HepG2 (cell line): ENCODE measurements at regions not wholly inside any gene's neighbourhood (a gene's known extent, or its start where the extent isn't known, plus 50 kb on each side); places are given as distances from the start of the nearest gene placed in this dataset.

Source experiments
- ATAC-seq: fragments of 200-7000 bp; cut with Tn5 transposase; 3 replicates; pipeline ENCODE4 v1.9.1; 2020; ENCODE audit warnings: mild to moderate bottlenecking, moderate library complexity
- BruUV-seq: library from RNA; stranded (reverse); fragments of 400-500 nt; replicated peaks from 2 replicates; lab custom pipeline; 2021; lab: Mats Ljungman, UMichigan
- CTCF ChIA-PET: fragments of 300-600 bp; formaldehyde crosslinking; extraction: SDS; loops from one replicate; lab custom pipeline; 2021; ENCODE audit warnings: low total read pairs, inconsistent platforms, low intra/inter-chr PET ratio; lab: Yijun Ruan, JAX
- POLR2A ChIA-PET: fragments of 350-600 bp; sonication (Branson Sonifier 250); formaldehyde crosslinking; loops from one replicate; lab custom pipeline; 2020; ENCODE audit warnings: antibody characterized with exemption, inconsistent platforms; lab: Yijun Ruan, JAX
- DNase-seq: peaks from one replicate; pipeline ENCODE4 v3.0.0-alpha.2; 2015; ENCODE audit warnings: low spot score
- FAIRE-seq: peaks from 3 replicates; lab custom pipeline; 2011; peaks lifted over from hg19 to GRCh38; lab: Jason Lieb, UNC
- H2AFZ ChIP-seq: one replicate; pipeline ENCODE4 v1.6.1; 2011; ENCODE audit warnings: low read length, inconsistent platforms
- H3K27ac ChIP-seq: fragments of 300-600 bp; 3 replicates; pipeline ENCODE4 v1.8.0; 2011; ENCODE audit warnings: mixed run types, mild to moderate bottlenecking, mixed read lengths, low read length, inconsistent platforms; ENCODE audit not compliant: insufficient read depth; ENCODE audit errors: extremely low read length
- H3K27me3 ChIP-seq, 2 experiments: fragments of 200-600 bp in 1 of 2; 2 replicates in 1 of 2; 3 replicates in 1 of 2; pipeline versions ENCODE4 v1.6.0 to v1.8.0; 2011; ENCODE audit warnings: low read length in 2 of 2, mild to moderate bottlenecking in 2 of 2, moderate library complexity in 2 of 2, inconsistent platforms in 1 of 2; ENCODE audit not compliant: insufficient read depth in 2 of 2, control insufficient read depth in 1 of 2
- H3K36me3 ChIP-seq, 2 experiments: fragments of 200-600 bp in 1 of 2; replicated peaks in 1 of 2; 2 replicates in 1 of 2; 3 replicates in 1 of 2; pipeline versions ENCODE4 v1.5.1 to v1.8.0; 2011; ENCODE audit warnings: low read length in 2 of 2, inconsistent platforms in 1 of 2; ENCODE audit not compliant: insufficient read depth in 2 of 2, control insufficient read depth in 1 of 2
- H3K4me1 ChIP-seq: 2 replicates; pipeline ENCODE4 v1.5.1; 2012; ENCODE audit warnings: low read length, inconsistent platforms; ENCODE audit not compliant: insufficient read depth
- H3K4me2 ChIP-seq: 2 replicates; pipeline ENCODE4 v1.6.0; 2011; ENCODE audit warnings: low read depth, low read length, inconsistent platforms
- H3K4me3 ChIP-seq, 3 experiments: fragments of 200-600 bp in 1 of 3; sonication (generic), shearing (Covaris generic) in 1 of 3; replicated peaks in 1 of 3; 2 replicates each; pipeline ENCODE4 v1.5.1; 2011 to 2016; ENCODE audit warnings: low read length in 3 of 3, inconsistent platforms in 2 of 3, low read depth in 2 of 3, mild to moderate bottlenecking in 2 of 3, control low read depth in 1 of 3, mixed read lengths in 1 of 3; ENCODE audit not compliant: insufficient read depth in 1 of 3
- H3K79me2 ChIP-seq: one replicate; pipeline ENCODE4 v1.6.1; 2011; ENCODE audit warnings: low read length, inconsistent platforms; ENCODE audit not compliant: insufficient read depth
- H3K9ac ChIP-seq: 2 replicates; pipeline ENCODE4 v1.6.0; 2011; ENCODE audit warnings: mild to moderate bottlenecking, low read depth, low read length, inconsistent platforms; ENCODE audit not compliant: insufficient read depth
- H3K9me3 ChIP-seq: 2 replicates; pipeline ENCODE4 v1.5.1; 2012; ENCODE audit warnings: mild to moderate bottlenecking, low read length
- H4K20me1 ChIP-seq: 2 replicates; pipeline ENCODE4 v1.6.0; 2011; ENCODE audit warnings: inconsistent platforms, mild to moderate bottlenecking, low read length, moderate library complexity; ENCODE audit not compliant: insufficient read depth
- ARID3A ChIP-seq: IDR thresholded peaks from 2 replicates; pipeline ENCODE4 v1.6.1; 2012; ENCODE audit warnings: low read depth, low read length, improper control_type of control experiment
- ATF1 ChIP-seq: IDR thresholded peaks from 2 replicates; pipeline ENCODE4 v1.6.1; 2016; ENCODE audit warnings: mild to moderate bottlenecking, control low read depth
- ATRX ChIP-seq: sonication (generic); formaldehyde crosslinking; IDR thresholded peaks from 2 replicates; pipeline ENCODE4 v1.4.0; 2020; ENCODE audit warnings: missing genetic modification reagents, borderline replicate concordance
- CSRNP2 ChIP-seq: sonication (generic); formaldehyde crosslinking; conservative IDR thresholded peaks from 2 replicates; pipeline ENCODE4 v1.8.0; 2022; ENCODE audit warnings: low read depth, missing genetic modification reagents
- GFI1 ChIP-seq: sonication (generic); formaldehyde crosslinking; IDR thresholded peaks from 2 replicates; pipeline ENCODE4 v1.5.0; 2020; ENCODE audit warnings: missing genetic modification reagents, mild to moderate bottlenecking, borderline replicate concordance
- IKZF1 ChIP-seq: fragments of 450-650 bp; IDR thresholded peaks from 2 replicates; pipeline ENCODE4 v1.7.1; 2016
- JUNB ChIP-seq: sonication (generic); formaldehyde crosslinking; IDR thresholded peaks from 2 replicates; pipeline ENCODE4 v1.8.0; 2022; ENCODE audit warnings: missing genetic modification reagents, mild to moderate bottlenecking, borderline replicate concordance
- NR2C2 ChIP-seq: sonication (generic); formaldehyde crosslinking; IDR thresholded peaks from 2 replicates; pipeline ENCODE4 v1.4.0; 2020; ENCODE audit warnings: missing genetic modification reagents, mild to moderate bottlenecking, moderate library complexity, borderline replicate concordance
- THAP7 ChIP-seq: sonication (generic); formaldehyde crosslinking; IDR thresholded peaks from 2 replicates; pipeline ENCODE4 v1.8.1; 2023; ENCODE audit warnings: mild to moderate bottlenecking, missing genetic modification reagents
- ZFP41 ChIP-seq: sonication (generic); formaldehyde crosslinking; IDR thresholded peaks from 2 replicates; pipeline ENCODE4 v1.4.0; 2020; ENCODE audit warnings: mild to moderate bottlenecking, missing genetic modification reagents, borderline replicate concordance
- ZNF343 ChIP-seq: sonication (generic); formaldehyde crosslinking; IDR thresholded peaks from 2 replicates; pipeline ENCODE4 v1.4.0; 2020; ENCODE audit warnings: mild to moderate bottlenecking, missing genetic modification reagents
- ZNF354B ChIP-seq: sonication (generic); formaldehyde crosslinking; IDR thresholded peaks from 2 replicates; pipeline ENCODE4 v1.8.0; 2022; ENCODE audit warnings: mild to moderate bottlenecking, missing genetic modification reagents
- ZNF616 ChIP-seq: sonication (generic); formaldehyde crosslinking; IDR thresholded peaks from 2 replicates; pipeline ENCODE4 v1.5.0; 2020; ENCODE audit warnings: low read depth, mild to moderate bottlenecking, missing genetic modification reagents
- ZSCAN9 ChIP-seq: IDR thresholded peaks from 2 replicates; pipeline ENCODE4 v1.6.1; 2016; ENCODE audit warnings: borderline replicate concordance
- WGBS: methylation state at CpG from one replicate; pipeline ENCODE4 v1.1.6; 2017; ENCODE audit warnings: low lambda C conversion rate; 5-methylcytosine and 5-hydroxymethylcytosine counted together
- in situ Hi-C: cut with HindIII; loops from 2 replicates; pipeline ENCODE4 v1.10.0; 2017; ENCODE audit warnings: low pct_unique_long_range_greater_than_20kb; ENCODE audit not compliant: extremely low pct_ligation_motif_present
- intact Hi-C: fragments of 100-400 bp; cut with micrococcal nuclease; formaldehyde crosslinking; loops from one replicate; pipeline ENCODE4 v1.10.0; 2022; ENCODE audit not compliant: unreplicated experiment
- TF ChIP-seq, protein P1 (sequence below): sonication (generic); formaldehyde crosslinking; IDR thresholded peaks from 2 replicates; pipeline ENCODE4 v1.5.0; 2020; ENCODE audit warnings: missing genetic modification reagents, mild to moderate bottlenecking, borderline replicate concordance
- TF ChIP-seq, protein P2 (sequence below): IDR thresholded peaks from 2 replicates; pipeline ENCODE4 v1.6.1; 2016; ENCODE audit warnings: missing genetic modification reagents, missing compliant biosample characterization
- TF ChIP-seq, protein P3 (sequence below): sonication (generic); IDR thresholded peaks from 2 replicates; pipeline ENCODE4 v1.6.1; 2016; ENCODE audit warnings: low read depth, borderline replicate concordance

- no peak for FAIRE-seq
- H3K27ac ChIP-seq: no peak overlapping the region
- H3K36me3 ChIP-seq: no peaks in the 10 kb centered on the region
- H3K27me3 ChIP-seq: no peaks in the 10 kb centered on the region
- 18% methylated on average over 6 of the region's 7 CpGs for WGBS
- H2AFZ ChIP-seq: no peak overlapping the region
- no TSS peak for BruUV-seq
- no peak overlapping the region for H3K4me3 ChIP-seq
- TF ChIP-seq ATRX (no peak), GFI1 (CRISPR knock-in tag) (no peak), ARID3A (no peak), THAP7 (no peak), NR2C2 (CRISPR knock-in tag) (no peak), JUNB (no peak), ZNF343 (CRISPR knock-in tag) (no peak), ZNF616 (no peak), ZNF354B (CRISPR knock-in tag) (no peak), ZSCAN9 (CRISPR knock-in tag) (no peak), IKZF1 (no peak), ZFP41 (CRISPR knock-in tag) (no peak), ATF1 (CRISPR knock-in tag) (no peak), CSRNP2 (CRISPR knock-in tag) (no peak)
- TF ChIP-seq, protein P1, sequence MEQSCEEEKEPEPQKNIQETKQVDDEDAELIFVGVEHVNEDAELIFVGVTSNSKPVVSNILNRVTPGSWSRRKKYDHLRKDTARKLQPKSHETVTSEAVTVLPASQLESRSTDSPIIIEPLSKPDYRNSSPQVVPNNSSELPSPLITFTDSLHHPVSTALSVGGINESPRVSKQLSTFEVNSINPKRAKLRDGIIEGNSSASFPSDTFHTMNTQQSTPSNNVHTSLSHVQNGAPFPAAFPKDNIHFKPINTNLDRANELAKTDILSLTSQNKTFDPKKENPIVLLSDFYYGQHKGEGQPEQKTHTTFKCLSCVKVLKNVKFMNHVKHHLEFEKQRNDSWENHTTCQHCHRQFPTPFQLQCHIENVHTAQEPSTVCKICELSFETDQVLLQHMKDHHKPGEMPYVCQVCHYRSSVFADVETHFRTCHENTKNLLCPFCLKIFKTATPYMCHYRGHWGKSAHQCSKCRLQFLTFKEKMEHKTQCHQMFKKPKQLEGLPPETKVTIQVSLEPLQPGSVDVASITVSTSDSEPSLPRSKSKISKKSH (CRISPR knock-in tag): no peak
- TF ChIP-seq, protein P2, sequence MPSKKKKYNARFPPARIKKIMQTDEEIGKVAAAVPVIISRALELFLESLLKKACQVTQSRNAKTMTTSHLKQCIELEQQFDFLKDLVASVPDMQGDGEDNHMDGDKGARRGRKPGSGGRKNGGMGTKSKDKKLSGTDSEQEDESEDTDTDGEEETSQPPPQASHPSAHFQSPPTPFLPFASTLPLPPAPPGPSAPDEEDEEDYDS (CRISPR knock-in tag): no peak
- TF ChIP-seq, protein P3, sequence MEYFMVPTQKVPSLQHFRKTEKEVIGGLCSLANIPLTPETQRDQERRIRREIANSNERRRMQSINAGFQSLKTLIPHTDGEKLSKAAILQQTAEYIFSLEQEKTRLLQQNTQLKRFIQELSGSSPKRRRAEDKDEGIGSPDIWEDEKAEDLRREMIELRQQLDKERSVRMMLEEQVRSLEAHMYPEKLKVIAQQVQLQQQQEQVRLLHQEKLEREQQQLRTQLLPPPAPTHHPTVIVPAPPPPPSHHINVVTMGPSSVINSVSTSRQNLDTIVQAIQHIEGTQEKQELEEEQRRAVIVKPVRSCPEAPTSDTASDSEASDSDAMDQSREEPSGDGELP: no peak
- no peaks in the 10 kb centered on the region for H3K9me3 ChIP-seq
- CTCF ChIA-PET: no interaction called here
- no peak for DNase-seq
- no peak overlapping the region for H3K4me2 ChIP-seq
- POLR2A ChIA-PET: no interaction called here
- no peaks in the 10 kb centered on the region for H3K79me2 ChIP-seq
- ATAC-seq: no peak
- in situ Hi-C loops (no loop called here), intact Hi-C loops (no loop called here)
- no peaks in the 10 kb centered on the region for H4K20me1 ChIP-seq
- H3K4me1 ChIP-seq: no peaks in the 10 kb centered on the region
- no peak overlapping the region for H3K9ac ChIP-seq
These were observed 771.2 kb upstream of the B3GALT2 start for GRCh38 chr1:193957556-193958095.
